SU-DHL-6 (cell line): ENCODE measurements at regions not wholly inside any gene's neighbourhood (a gene's known extent, or its start where the extent isn't known, plus 50 kb on each side); places are given as distances from the start of the nearest gene placed in this dataset.
"Not testable (repeated sequence)": the region's sequence is repeated elsewhere in the genome, so short reads cannot be mapped to it uniquely, and the experiment has no call there.

ENCODE experiments used
- H2AFZ ChIP-seq: fragments of 200-600 bp; sonication (generic); 2 replicates; pipeline ENCODE4 v1.6.1; 2014; ENCODE audit warnings: low read depth, mild to moderate bottlenecking, moderate library complexity, mixed read lengths, antibody characterized with exemption, low read length; ENCODE audit not compliant: severe bottlenecking
- H3F3A ChIP-seq: fragments of 200-600 bp; shearing (Covaris generic); 2 replicates; pipeline ENCODE4 v1.6.0; 2016; ENCODE audit warnings: antibody characterized with exemption, mild to moderate bottlenecking; ENCODE audit not compliant: insufficient read depth
- H3K27ac ChIP-seq: fragments of 200-600 bp; sonication (generic); 2 replicates; pipeline ENCODE4 v1.5.1; 2016; ENCODE audit warnings: low read depth, mild to moderate bottlenecking, low read length, moderate library complexity, mixed read lengths
- H3K27me3 ChIP-seq: fragments of 200-600 bp; sonication (generic), shearing (Covaris generic); 2 replicates; pipeline ENCODE4 v1.6.0; 2014; ENCODE audit warnings: mild to moderate bottlenecking, low read length
- H3K36me3 ChIP-seq: fragments of 200-600 bp; sonication (generic); 2 replicates; pipeline ENCODE4 v1.6.1; 2014; ENCODE audit warnings: mild to moderate bottlenecking, low read length, mixed read lengths
- H3K4me2 ChIP-seq: fragments of 300-600, 200-600 bp; shearing (Covaris generic), sonication (generic); 2 replicates; pipeline ENCODE4 v1.6.0; 2014; ENCODE audit warnings: low read length, low read depth, mild to moderate bottlenecking; ENCODE audit not compliant: poor library complexity, severe bottlenecking
- H3K4me3 ChIP-seq: fragments of 200-600 bp; sonication (generic); 2 replicates; pipeline ENCODE4 v1.5.1; 2014; ENCODE audit warnings: antibody characterized with exemption, low read length, mild to moderate bottlenecking, mixed read lengths; ENCODE audit not compliant: insufficient read depth, poor library complexity, severe bottlenecking
- H3K79me2 ChIP-seq: fragments of 200-600 bp; sonication (generic); 2 replicates; pipeline ENCODE4 v1.6.1; 2014; ENCODE audit warnings: mild to moderate bottlenecking, low read length, moderate library complexity; ENCODE audit not compliant: insufficient read depth
- H3K9ac ChIP-seq: fragments of 200-600 bp; sonication (generic); 2 replicates; pipeline ENCODE4 v1.7.0; 2014; ENCODE audit warnings: mild to moderate bottlenecking, low read length
- H3K9me2 ChIP-seq: fragments of 200-600 bp; sonication (generic); replicated peaks from 2 replicates; pipeline ENCODE4 v1.6.1; 2014; ENCODE audit warnings: low read length; ENCODE audit not compliant: insufficient read depth
- H3K9me3 ChIP-seq: fragments of 200-600 bp; sonication (generic); 2 replicates; pipeline ENCODE4 v1.6.1; 2014; ENCODE audit warnings: low read length, mixed read lengths; ENCODE audit not compliant: insufficient read depth
- H4K20me1 ChIP-seq: fragments of 200-600 bp; sonication (generic); 2 replicates; pipeline ENCODE4 v1.6.1; 2014; ENCODE audit warnings: low read depth, mild to moderate bottlenecking, antibody characterized with exemption, low read length, moderate library complexity, mixed read lengths
- EZH2phosphoT487 ChIP-seq: fragments of 200-600 bp; sonication (generic), shearing (Covaris generic); conservative IDR thresholded peaks from 2 replicates; pipeline ENCODE4 v1.6.1; 2018; ENCODE audit warnings: mild to moderate bottlenecking, antibody characterized with exemption, low read length, moderate library complexity, mixed read lengths
- TF ChIP-seq, protein P1 (sequence below): fragments of 200-600 bp; sonication (generic); IDR thresholded peaks from one replicate; pipeline ENCODE4 v1.5.1; 2017; ENCODE audit warnings: antibody characterized with exemption, mild to moderate bottlenecking, low read length, moderate library complexity; ENCODE audit not compliant: insufficient read depth, poor library complexity, severe bottlenecking

DNA sequence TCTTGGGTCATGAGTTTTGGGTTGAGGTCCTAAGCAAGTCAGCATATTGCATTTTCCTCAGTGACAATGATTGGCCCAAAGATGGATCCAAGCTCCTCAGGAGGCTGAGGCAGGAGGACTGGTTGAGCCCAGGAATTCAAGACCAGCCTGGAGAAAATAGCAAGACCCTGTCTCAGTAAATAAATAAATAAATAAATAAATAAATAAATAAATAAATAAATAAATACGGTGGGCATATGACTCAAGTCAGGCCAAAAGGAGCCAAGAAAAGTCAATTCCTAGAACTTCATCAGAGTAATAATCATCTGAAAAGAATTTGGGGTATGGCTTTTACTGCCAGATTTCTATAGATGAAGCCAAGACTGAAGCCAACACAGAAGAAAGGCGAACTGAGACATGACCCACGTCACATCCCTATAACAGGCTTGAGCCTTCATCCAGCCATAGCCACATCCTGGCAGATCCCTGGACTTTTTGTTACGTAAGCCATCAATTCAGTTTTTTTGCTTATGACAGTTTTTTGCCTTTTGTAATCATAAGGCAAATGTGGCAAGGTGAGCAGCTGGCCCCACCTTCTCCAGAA, 88.5 kb upstream of the NFASC start:
- no peak overlapping the region for H3K4me2 ChIP-seq
- no peak overlapping the region for H3K9ac ChIP-seq
- TF ChIP-seq, protein P1, sequence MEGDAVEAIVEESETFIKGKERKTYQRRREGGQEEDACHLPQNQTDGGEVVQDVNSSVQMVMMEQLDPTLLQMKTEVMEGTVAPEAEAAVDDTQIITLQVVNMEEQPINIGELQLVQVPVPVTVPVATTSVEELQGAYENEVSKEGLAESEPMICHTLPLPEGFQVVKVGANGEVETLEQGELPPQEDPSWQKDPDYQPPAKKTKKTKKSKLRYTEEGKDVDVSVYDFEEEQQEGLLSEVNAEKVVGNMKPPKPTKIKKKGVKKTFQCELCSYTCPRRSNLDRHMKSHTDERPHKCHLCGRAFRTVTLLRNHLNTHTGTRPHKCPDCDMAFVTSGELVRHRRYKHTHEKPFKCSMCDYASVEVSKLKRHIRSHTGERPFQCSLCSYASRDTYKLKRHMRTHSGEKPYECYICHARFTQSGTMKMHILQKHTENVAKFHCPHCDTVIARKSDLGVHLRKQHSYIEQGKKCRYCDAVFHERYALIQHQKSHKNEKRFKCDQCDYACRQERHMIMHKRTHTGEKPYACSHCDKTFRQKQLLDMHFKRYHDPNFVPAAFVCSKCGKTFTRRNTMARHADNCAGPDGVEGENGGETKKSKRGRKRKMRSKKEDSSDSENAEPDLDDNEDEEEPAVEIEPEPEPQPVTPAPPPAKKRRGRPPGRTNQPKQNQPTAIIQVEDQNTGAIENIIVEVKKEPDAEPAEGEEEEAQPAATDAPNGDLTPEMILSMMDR: no peak
- TF ChIP-seq EZH2phosphoT487: no peak
- H2AFZ ChIP-seq: no peak overlapping the region
- no peaks in the 10 kb centered on the region for H3K36me3 ChIP-seq
- H3F3A ChIP-seq: no peaks in the 10 kb centered on the region
- H3K79me2 ChIP-seq: no peaks in the 10 kb centered on the region
- H3K9me2 ChIP-seq: no peaks in the 10 kb centered on the region
- no peaks in the 10 kb centered on the region for H4K20me1 ChIP-seq
- H3K27me3 ChIP-seq: no peaks in the 10 kb centered on the region
- H3K4me3 ChIP-seq: no peak overlapping the region
- no peak overlapping the region for H3K27ac ChIP-seq
- no peaks in the 10 kb centered on the region for H3K9me3 ChIP-seq

DNA sequence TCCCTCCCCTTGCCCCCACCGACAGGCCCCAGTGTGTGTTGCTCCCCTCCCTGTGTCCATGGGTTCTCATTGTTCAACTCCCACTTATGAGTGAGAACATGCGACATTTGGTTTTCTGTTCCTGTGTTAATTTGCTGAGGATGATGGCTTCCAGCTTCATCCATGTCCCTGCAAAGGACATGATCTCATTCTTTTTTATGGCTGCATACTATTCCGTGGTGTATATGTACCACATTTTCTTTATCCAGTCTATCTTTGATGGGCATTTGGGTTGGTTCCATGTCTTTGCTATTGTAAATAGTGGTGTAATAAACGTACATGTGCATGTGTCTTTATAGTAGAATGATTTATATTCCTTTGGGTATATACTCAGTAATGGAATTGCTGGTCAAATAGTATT, 85.6 kb upstream of the NFASC start:
- not testable (repeated sequence) for H2AFZ ChIP-seq, H3K9me3 ChIP-seq, H3K9me2 ChIP-seq, H3K4me3 ChIP-seq, H3K27me3 ChIP-seq, H3K79me2 ChIP-seq, H4K20me1 ChIP-seq, H3K4me2 ChIP-seq, H3K36me3 ChIP-seq, H3F3A ChIP-seq, H3K27ac ChIP-seq, H3K9ac ChIP-seq

DNA sequence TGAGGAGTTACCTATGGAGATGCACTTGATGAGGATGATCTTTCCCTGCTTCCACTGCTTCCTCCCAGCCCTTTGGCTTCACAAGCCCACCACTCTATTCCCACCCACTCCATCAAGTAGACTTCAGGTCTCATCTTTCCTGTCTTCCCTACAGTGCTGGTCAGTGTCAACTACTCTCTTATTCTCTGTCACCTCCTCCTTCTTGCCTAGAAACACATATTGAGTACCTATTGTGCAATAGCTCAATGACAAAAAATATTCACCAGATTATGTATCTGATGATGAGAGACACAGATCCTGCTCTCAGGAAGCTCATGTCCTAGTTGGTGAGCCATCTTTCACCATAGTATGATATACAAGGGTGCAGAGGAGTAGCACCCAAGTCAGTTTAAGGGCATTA, 82.2 kb upstream of the NFASC start:
- TF ChIP-seq EZH2phosphoT487: no peak
- TF ChIP-seq, protein P1: no peak
- no peaks in the 10 kb centered on the region for H3K9me2 ChIP-seq
- H3K4me2 ChIP-seq: no peak overlapping the region
- H4K20me1 ChIP-seq: no peaks in the 10 kb centered on the region
- H3K36me3 ChIP-seq: no peaks in the 10 kb centered on the region
- H3K4me3 ChIP-seq: no peak overlapping the region
- no peaks in the 10 kb centered on the region for H3F3A ChIP-seq
- no peaks in the 10 kb centered on the region for H3K79me2 ChIP-seq
- H3K9me3 ChIP-seq: no peaks in the 10 kb centered on the region
- H3K27me3 ChIP-seq: no peaks in the 10 kb centered on the region
- no peak overlapping the region for H3K27ac ChIP-seq
- no peak overlapping the region for H3K9ac ChIP-seq
- H2AFZ ChIP-seq: no peak overlapping the region

DNA sequence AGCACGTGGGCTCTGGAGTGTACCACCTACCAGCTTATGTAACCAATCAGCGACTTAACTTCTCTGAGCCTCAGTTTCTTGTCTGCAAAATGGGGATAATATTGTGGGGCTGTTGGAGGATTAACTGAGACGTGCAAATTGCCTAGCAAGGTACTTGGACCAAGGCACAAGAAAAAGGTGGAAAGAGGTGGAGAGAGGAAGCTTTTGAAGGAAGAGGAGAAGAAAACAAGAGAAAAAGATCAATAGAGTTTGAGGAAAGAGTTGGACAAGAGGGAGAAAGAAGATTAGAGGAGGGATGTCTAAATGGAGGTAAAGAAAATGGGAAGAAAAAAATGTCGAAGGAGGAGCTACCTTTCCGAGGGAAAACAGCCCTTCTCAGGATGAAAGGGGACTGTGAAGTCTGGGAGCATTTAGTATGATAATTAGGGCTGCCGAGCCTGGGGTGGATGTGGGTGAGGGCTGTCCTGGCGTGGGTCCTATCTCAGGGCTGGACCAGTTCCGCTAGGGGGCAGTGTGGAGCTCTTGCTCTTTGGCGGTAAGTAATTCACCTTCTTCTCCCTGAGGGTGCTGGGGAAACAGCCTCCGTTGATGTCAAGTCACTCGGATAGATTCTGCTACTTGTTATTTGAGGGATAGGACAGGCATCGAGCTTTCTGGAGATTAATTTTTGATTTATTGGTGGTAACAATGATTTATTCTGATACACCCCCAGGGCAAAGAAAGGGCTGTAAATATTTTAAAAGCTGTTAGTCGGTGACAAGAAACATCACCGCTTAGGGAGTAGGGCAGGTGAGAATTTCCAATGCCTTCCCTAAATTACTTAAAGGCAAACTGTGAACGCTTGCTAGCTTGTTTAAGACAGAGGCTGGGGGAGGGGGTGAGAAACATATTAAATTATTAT, 79.0 kb upstream of the NFASC start:
- Histone ChIP-seq H3K27me3 (no peaks in the 10 kb centered on the region), H2AFZ (no peak overlapping the region), H3K27ac (no peak overlapping the region), H3F3A (no peaks in the 10 kb centered on the region), H3K4me2 (no peak overlapping the region), H3K79me2 (no peaks in the 10 kb centered on the region), H4K20me1 (no peaks in the 10 kb centered on the region), H3K9me2 (no peaks in the 10 kb centered on the region), H3K9me3 (no peaks in the 10 kb centered on the region), H3K4me3 (no peak overlapping the region), H3K36me3 (no peaks in the 10 kb centered on the region), H3K9ac (no peak overlapping the region)
- TF ChIP-seq, protein P1: peak; percentile 79
- TF ChIP-seq EZH2phosphoT487: no peak
